ENCODE measurements at regions not wholly inside any gene's neighbourhood (a gene's known extent, or its start where the extent isn't known, plus 50 kb on each side); places are given as distances from the start of the nearest gene placed in this dataset.

DNA sequence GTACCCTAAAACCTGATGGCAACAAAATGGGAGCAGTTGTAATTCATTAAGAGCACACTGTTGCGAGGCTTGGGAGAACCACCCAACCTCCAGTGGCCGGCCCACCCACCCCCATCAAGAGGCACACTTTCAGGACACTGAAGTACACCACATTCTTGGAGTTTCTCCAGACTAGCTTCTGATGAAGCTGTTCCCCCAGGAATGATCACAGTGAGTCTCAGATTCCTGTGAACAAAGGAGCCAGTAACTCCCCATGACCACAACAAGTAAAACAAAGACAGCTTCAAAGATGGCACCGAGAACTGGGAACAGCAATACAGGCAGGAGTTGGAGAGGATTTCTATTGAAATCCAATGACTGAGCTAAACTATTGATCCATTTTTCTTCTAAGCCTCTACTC, 126.0 kb downstream of the ST8SIA2 start:
- H3K4me3 Mint-ChIP-seq, result no peak overlapping the region
- TF ChIP-seq, protein P1, sequence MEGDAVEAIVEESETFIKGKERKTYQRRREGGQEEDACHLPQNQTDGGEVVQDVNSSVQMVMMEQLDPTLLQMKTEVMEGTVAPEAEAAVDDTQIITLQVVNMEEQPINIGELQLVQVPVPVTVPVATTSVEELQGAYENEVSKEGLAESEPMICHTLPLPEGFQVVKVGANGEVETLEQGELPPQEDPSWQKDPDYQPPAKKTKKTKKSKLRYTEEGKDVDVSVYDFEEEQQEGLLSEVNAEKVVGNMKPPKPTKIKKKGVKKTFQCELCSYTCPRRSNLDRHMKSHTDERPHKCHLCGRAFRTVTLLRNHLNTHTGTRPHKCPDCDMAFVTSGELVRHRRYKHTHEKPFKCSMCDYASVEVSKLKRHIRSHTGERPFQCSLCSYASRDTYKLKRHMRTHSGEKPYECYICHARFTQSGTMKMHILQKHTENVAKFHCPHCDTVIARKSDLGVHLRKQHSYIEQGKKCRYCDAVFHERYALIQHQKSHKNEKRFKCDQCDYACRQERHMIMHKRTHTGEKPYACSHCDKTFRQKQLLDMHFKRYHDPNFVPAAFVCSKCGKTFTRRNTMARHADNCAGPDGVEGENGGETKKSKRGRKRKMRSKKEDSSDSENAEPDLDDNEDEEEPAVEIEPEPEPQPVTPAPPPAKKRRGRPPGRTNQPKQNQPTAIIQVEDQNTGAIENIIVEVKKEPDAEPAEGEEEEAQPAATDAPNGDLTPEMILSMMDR (IDR thresholded peaks at IDR 0.05; ENCODE audit: unreplicated experiment), result no peak
- no peaks in the 10 kb centered on the region for H3K27me3 Mint-ChIP-seq (ENCODE audit: low read depth)
- no peak for DNase-seq (ENCODE audit: low spot score in 2 of 2, unreplicated experiment in 2 of 2)
- H3K4me1 Mint-ChIP-seq, result peaks cover 16% of the 10 kb centered on the region
- H3K9me3 Mint-ChIP-seq, result no peaks in the 10 kb centered on the region
- H3K36me3 Mint-ChIP-seq, result peaks cover 3% of the 10 kb centered on the region
- no peak overlapping the region for H3K27ac Mint-ChIP-seq
